ENCODE measurements at regions not wholly inside any gene's neighbourhood (a gene's known extent, or its start where the extent isn't known, plus 50 kb on each side); places are given as distances from the start of the nearest gene placed in this dataset.
"Not testable (repeated sequence)": the region's sequence is repeated elsewhere in the genome, so short reads cannot be mapped to it uniquely, and the experiment has no call there.

DNA sequence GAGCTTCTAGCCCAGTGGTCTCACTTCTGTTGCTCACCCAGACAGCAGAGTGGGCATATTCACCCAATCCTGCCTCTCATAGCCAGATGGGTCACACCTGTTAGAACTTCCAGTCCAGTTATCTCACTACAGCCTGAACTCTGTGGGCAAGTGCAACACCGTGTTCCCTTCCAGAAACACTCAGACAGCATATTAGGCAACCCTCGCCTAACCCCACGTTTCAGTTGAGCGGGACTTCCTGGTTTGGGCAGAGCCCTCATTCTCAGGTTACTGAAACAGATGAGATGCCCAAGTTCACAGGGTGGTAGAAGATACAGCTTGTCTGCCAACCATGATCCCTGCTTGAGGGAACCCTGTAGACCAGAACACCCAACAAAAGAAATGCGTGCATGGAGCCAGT is 538.2 kb downstream of the CYLC2 start:
- no peak for DNase-seq (ENCODE audit: extremely low read depth in 1 of 11, low read depth in 9 of 11, low spot score in 4 of 11)

DNA sequence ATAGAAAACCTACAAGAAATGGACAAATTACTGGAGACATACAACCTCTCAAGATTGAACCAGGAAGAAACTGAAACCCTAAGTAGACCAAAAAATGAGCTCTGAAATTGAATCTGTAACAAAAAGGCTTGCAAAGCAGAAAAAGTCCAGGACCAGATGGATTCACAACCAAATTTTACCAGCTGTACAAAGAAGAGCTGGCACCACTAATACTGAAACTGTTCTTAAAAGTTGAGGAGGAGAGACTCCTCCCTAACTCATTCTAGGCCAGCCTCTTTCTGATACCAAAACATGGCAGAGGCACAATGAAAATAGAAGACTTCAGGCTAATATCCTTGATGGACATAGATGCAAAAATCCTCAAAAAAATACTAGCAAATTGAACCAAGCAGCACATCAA is 542.3 kb downstream of the CYLC2 start:
- DNase-seq (ENCODE audit: extremely low read depth in 1 of 11, low read depth in 9 of 11, low spot score in 4 of 11): no peak

DNA sequence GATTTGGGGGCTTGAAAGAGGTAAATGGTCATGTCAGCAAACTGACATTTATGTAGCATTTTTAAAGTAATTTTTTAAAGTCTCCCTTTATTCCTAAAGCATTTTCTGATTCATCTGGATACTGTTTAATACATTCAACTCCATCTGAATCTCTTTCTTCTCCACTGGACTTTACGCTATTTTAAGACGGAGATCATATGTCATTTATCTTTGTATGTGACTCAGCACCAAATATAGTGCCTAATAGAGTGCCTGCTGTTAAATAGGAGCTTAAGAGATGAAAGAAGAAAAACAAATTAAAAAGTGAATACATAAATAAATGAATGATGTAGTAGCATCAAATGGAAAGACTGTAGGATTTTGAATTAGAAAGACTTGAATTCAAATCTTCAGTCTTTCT is 548.8 kb upstream of the SMC2 start:
- DNase-seq (ENCODE audit: extremely low read depth in 1 of 11, low read depth in 9 of 11, low spot score in 4 of 11): no peak

GRCh38 chr9:103552712-103553111 is 541.4 kb upstream of the SMC2 start:
- no peak for DNase-seq (ENCODE audit: extremely low read depth in 1 of 11, low read depth in 9 of 11, low spot score in 4 of 11)

GRCh38 chr9:103574056-103574455 is 520.1 kb upstream of the SMC2 start:
- no peak for DNase-seq (ENCODE audit: extremely low read depth in 1 of 11, low read depth in 9 of 11, low spot score in 4 of 11)

DNA sequence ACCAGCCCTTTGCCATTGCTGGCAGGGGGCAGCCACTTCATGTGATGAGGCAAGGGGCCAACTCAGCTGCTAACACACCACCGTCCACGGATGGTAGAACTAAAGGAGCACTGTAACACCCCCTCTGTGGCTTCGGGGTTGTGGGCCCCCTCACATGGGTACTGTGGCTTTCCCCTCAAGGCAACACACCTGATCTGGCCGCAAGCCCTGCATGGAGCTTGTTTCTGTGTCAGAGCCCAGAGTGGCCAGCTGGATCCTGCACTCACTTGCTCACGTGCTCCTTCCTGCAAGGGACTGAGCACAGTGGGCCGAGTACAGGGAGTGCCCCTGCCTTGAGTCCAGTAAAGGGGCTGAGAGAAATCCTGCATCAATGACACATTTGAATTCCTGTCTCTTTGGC is 507.4 kb upstream of the SMC2 start:
- no peak for DNase-seq (ENCODE audit: extremely low read depth in 1 of 11, low read depth in 9 of 11, low spot score in 4 of 11)

GRCh38 chr9:103601287-103601686 is 492.8 kb upstream of the SMC2 start:
- DNase-seq (ENCODE audit: extremely low read depth in 1 of 11, low read depth in 9 of 11, low spot score in 4 of 11): no peak

GRCh38 chr9:103611950-103612349 is 482.2 kb upstream of the SMC2 start:
- not testable (repeated sequence) for DNase-seq (ENCODE audit: extremely low read depth in 1 of 11, low read depth in 9 of 11, low spot score in 4 of 11)

GRCh38 chr9:103615994-103616393 is 478.1 kb upstream of the SMC2 start:
- no peak for DNase-seq (ENCODE audit: extremely low read depth in 1 of 11, low read depth in 9 of 11, low spot score in 4 of 11)

- no peak for DNase-seq (ENCODE audit: extremely low read depth in 1 of 11, low read depth in 9 of 11, low spot score in 4 of 11)
Observed at GRCh38 chr9:103617046-103617445, 477.1 kb upstream of the SMC2 start.

DNA sequence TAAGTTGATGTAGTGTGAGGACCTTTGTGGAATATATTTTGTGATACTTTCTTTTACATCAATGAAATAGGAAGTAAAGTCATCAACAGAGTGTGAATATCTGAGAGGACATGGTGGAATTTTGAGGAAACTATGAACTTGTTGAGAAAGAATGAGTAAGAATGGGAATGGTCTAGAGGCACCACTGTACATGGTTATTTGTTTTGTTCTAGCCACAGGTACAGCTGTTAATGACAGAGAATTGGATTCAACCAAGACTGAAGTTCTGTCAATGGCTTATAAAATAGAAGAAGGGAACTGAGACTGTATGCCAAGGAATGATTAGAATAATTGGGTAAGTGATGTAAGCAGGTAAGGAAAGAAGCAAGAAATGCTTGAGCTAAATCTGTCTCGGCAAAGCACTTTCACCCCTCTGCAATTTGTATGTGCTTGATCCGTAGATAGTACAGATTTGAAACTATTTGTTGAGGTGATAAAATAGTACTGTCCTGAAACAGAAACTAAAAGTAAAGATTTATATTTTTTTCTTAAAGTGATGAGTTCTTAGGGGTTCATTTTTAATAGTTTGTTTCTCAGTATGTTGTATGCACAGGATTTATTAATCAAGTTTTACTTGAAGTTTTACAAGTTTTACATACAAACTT is 468.8 kb upstream of the SMC2 start:
- no peak for DNase-seq (ENCODE audit: extremely low read depth in 1 of 11, low read depth in 9 of 11, low spot score in 4 of 11)

DNA sequence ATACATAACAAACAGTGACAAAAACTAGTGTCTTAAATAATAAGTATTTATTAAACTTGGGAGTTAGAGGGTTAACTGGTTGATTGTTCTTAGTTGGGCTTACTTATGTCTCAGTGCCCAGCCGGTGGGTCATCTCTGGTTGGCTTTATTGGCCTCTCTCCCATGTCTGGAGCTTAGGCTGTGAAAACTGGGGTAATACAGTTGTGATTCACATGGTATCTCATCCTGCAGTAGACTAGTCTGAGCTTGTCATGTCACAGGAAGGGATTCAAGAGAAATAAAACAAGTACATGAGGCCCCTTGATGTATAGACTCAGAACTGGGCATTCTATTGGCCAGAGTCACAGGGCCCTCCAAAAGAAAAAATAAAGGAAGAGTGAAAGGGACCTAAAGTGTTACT is 466.4 kb upstream of the SMC2 start:
- DNase-seq (ENCODE audit: extremely low read depth in 1 of 11, low read depth in 9 of 11, low spot score in 4 of 11): no peak

DNA sequence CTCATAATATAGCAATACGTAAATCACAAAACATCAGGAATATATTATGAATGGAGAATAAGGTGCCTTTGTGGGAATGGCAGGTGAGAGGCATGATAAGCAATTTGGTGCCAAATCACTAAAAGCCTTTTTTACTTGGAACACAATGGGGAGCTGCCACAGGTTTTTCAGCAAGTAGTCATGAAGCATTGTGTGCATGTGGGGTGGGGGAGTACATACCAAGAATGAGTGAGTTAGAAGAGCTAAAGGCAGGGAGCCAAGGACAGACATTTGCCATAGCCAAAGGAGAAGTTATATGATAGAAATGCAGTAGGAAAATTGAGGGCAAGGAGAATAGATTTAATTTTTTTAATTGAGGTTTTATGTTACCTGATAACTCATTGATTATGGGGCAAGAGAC is 445.0 kb upstream of the SMC2 start:
- no peak for DNase-seq (ENCODE audit: extremely low read depth in 1 of 11, low read depth in 9 of 11, low spot score in 4 of 11)

- no peak for DNase-seq (ENCODE audit: extremely low read depth in 1 of 11, low read depth in 9 of 11, low spot score in 4 of 11)
Observed at GRCh38 chr9:103658156-103658555, 436.0 kb upstream of the SMC2 start.

DNA sequence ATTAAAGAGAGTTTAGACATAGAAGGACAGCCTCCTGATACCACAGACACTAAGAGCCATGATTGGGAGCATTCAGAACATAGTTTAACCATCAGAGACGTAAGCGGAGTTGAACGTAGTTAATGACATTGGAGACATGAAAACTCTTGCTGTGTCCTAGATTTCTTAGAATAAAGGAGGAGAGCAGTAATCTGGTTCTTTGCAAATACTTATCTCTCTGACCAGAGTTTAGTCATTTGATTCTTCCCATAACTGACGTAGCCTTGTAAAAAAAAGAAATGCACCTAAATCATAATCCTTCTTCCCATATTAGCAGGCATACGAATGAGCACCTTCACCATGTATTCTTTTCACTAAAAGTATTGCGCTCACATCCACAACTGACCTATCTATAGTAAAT is 433.3 kb upstream of the SMC2 start:
- no peak for DNase-seq (ENCODE audit: extremely low read depth in 1 of 11, low read depth in 9 of 11, low spot score in 4 of 11)

GRCh38 chr9:103661663-103662062 is 432.4 kb upstream of the SMC2 start:
- DNase-seq (ENCODE audit: extremely low read depth in 1 of 11, low read depth in 9 of 11, low spot score in 4 of 11): no peak

DNA sequence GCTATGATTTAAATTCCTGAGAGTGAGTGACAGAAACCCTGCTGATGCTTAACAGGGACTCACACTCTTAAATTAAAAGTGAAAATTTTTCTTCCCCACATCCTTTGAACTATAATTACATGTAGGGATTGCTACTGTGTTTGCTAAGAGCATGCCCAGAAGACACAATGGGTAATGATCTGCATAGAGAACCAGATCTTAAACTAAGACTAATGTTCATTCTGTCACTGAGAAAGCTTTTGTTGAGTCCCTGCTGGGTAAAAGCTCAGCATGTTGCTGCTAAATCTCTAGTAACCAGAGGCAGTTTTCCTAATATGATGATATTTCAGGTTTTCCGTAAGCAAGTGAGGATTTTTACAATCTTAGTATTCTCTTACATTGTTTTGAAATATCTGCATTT is 424.8 kb upstream of the SMC2 start:
- DNase-seq (ENCODE audit: extremely low read depth in 1 of 11, low read depth in 9 of 11, low spot score in 4 of 11): no peak

- no peak for DNase-seq (ENCODE audit: extremely low read depth in 1 of 11, low read depth in 9 of 11, low spot score in 4 of 11)
Observed at GRCh38 chr9:103674271-103674670, 419.8 kb upstream of the SMC2 start.

- no peak for DNase-seq (ENCODE audit: extremely low read depth in 1 of 11, low read depth in 9 of 11, low spot score in 4 of 11)
Observed at GRCh38 chr9:103680581-103680980, 413.5 kb upstream of the SMC2 start.

DNA sequence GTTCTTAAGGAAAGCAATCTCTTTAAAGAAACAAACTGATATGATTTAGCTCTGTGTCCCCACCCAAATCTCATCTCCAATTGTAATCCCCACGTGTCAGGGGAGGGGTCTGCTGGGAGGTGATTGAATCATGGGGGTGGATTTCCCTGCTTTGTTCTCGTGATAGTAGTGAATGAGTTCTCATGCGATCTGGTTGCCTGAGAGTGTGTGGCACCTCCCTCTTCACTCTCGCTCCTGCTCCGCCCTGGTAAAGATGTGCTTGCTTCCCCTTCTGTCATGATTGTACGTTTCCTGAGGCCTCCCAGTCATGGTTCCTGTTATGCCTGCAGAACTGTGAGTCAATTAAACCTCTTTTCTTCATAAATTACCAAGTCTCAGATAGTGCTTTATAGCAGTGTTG is 412.7 kb upstream of the SMC2 start:
- DNase-seq (ENCODE audit: extremely low read depth in 1 of 11, low read depth in 9 of 11, low spot score in 4 of 11): no peak

- DNase-seq (ENCODE audit: extremely low read depth in 1 of 11, low read depth in 9 of 11, low spot score in 4 of 11): no peak
Observed at GRCh38 chr9:103700195-103700962, 393.7 kb upstream of the SMC2 start.
